A549 (cell line): ENCODE measurements at regions not wholly inside any gene's neighbourhood (a gene's known extent, or its start where the extent isn't known, plus 50 kb on each side); places are given as distances from the start of the nearest gene placed in this dataset.

ENCODE experiments used
- ATAC-seq, 2 experiments: fragments of 200-7000 bp in 1 of 2; fragments of >200 bp in 1 of 2; cut with Nextera tagmentation in 1 of 2; cut with Tn5 transposase in 1 of 2; 3 replicates each; pipeline versions ENCODE4 v1.8.0 to v1.9.1; 2018 to 2020; ENCODE audit warnings: mild to moderate bottlenecking in 1 of 2, moderate library complexity in 1 of 2
- CTCF ChIA-PET: fragments of 300-600 bp; sonication (Branson Sonifier 250); formaldehyde crosslinking; extraction: SDS; loops from one replicate; lab custom pipeline; 2021; ENCODE audit warnings: antibody characterized with exemption, inconsistent platforms; lab: Yijun Ruan, JAX
- POLR2A ChIA-PET: fragments of 350-600 bp; formaldehyde crosslinking; extraction: SDS; loops from one replicate; lab custom pipeline; 2021; ENCODE audit warnings: antibody characterized with exemption, inconsistent platforms; lab: Yijun Ruan, JAX
- DNase-seq, 2 experiments: peaks; one replicate each; pipeline versions ENCODE4 v3.0.0 to v3.0.0-alpha.2; 2011 to 2016; ENCODE audit warnings: low read depth in 1 of 2, low spot score in 1 of 2
- FAIRE-seq: peaks from 2 replicates; lab custom pipeline; 2011; peaks lifted over from hg19 to GRCh38; lab: Jason Lieb, UNC
- H3K27ac ChIP-seq, 2 experiments: fragments of >200 bp; sonication (Bioruptor Twin); formaldehyde crosslinking; 3 replicates each; pipeline ENCODE4 v1.5.1; 2016 to 2017
- H3K4me1 ChIP-seq: fragments of >200 bp; sonication (Bioruptor Twin); formaldehyde crosslinking; 3 replicates; pipeline ENCODE4 v1.6.1; 2016
- H3K4me2 ChIP-seq: fragments of >200 bp; sonication (Bioruptor Twin); formaldehyde crosslinking; 3 replicates; pipeline ENCODE4 v1.6.1; 2016
- H3K4me3 ChIP-seq: fragments of >200 bp; sonication (Bioruptor Twin); formaldehyde crosslinking; 3 replicates; pipeline ENCODE4 v1.5.1; 2016
- H3K9me3 ChIP-seq: fragments of >200 bp; sonication (Bioruptor Twin); formaldehyde crosslinking; 3 replicates; pipeline ENCODE4 v1.6.1; 2016
- ATOH8 ChIP-seq: fragments of 250-450 bp; sonication (Bioruptor Pico); IDR thresholded peaks from 2 replicates; pipeline ENCODE4 v1.5.0; 2020; ENCODE audit warnings: low read depth, mild to moderate bottlenecking, moderate library complexity
- CHD4 ChIP-seq: fragments of 200-600 bp; sonication (generic); IDR thresholded peaks from 2 replicates; pipeline ENCODE4 v1.6.1; 2016; ENCODE audit warnings: antibody characterized with exemption, mild to moderate bottlenecking, borderline replicate concordance
- CTCF ChIP-seq: fragments of >200 bp; sonication (Bioruptor Twin); formaldehyde crosslinking; IDR thresholded peaks from 3 replicates; pipeline ENCODE4 v1.5.1; 2016
- EHF ChIP-seq: fragments of 250-450 bp; sonication (Bioruptor Pico); IDR thresholded peaks from 2 replicates; pipeline ENCODE4 v1.5.0; 2020; ENCODE audit warnings: mild to moderate bottlenecking
- EHMT2 ChIP-seq: fragments of 200-600 bp; sonication (generic); IDR thresholded peaks from 2 replicates; pipeline ENCODE4 v1.6.1; 2016; ENCODE audit warnings: antibody characterized with exemption, low read depth, mild to moderate bottlenecking, moderate library complexity
- ELK1 ChIP-seq: fragments of 150-350 bp; IDR thresholded peaks from 2 replicates; pipeline ENCODE4 v1.6.1; 2014; ENCODE audit warnings: low read depth, mild to moderate bottlenecking, low read length
- HEYL ChIP-seq: fragments of 250-450 bp; sonication (Bioruptor Pico); IDR thresholded peaks from 2 replicates; pipeline ENCODE4 v1.8.0; 2021; ENCODE audit warnings: mild to moderate bottlenecking, moderate library complexity
- HOXB13 ChIP-seq: fragments of 250-450 bp; sonication (Bioruptor Pico); IDR thresholded peaks from 2 replicates; pipeline ENCODE4 v1.5.0; 2020; ENCODE audit warnings: low read depth, mild to moderate bottlenecking, moderate library complexity
- MAX ChIP-seq: IDR thresholded peaks from 2 replicates; pipeline ENCODE4 v1.6.1; 2012
- MYC ChIP-seq: IDR thresholded peaks from 2 replicates; pipeline ENCODE4 v1.6.1; 2012; ENCODE audit warnings: mild to moderate bottlenecking, inconsistent platforms, low read length, improper control_type of control experiment, borderline replicate concordance
- NPAS2 ChIP-seq: fragments of 250-450 bp; sonication (Bioruptor Pico); IDR thresholded peaks from 2 replicates; pipeline ENCODE4 v1.8.0; 2022; ENCODE audit warnings: mild to moderate bottlenecking, moderate library complexity, borderline replicate concordance
- RAD21 ChIP-seq, 2 experiments: fragments of >200 bp in 1 of 2; sonication (Bioruptor Twin) in 1 of 2; formaldehyde crosslinking in 1 of 2; IDR thresholded peaks in 1 of 2; conservative IDR thresholded peaks in 1 of 2; 2 replicates in 1 of 2; 3 replicates in 1 of 2; pipeline ENCODE4 v1.6.1; 2012 to 2018; ENCODE audit warnings: inconsistent platforms in 1 of 2
- RNF2 ChIP-seq: fragments of 200-600 bp; sonication (generic); IDR thresholded peaks from 2 replicates; pipeline ENCODE4 v1.6.1; 2016; ENCODE audit warnings: low read depth, mild to moderate bottlenecking, antibody characterized with exemption, moderate library complexity, borderline replicate concordance
- SMC3 ChIP-seq: fragments of >200 bp; sonication (Bioruptor Twin); formaldehyde crosslinking; IDR thresholded peaks from 3 replicates; pipeline ENCODE4 v1.6.1; 2018; ENCODE audit warnings: inconsistent platforms
- TP53 ChIP-seq: fragments of 250-450 bp; sonication (Bioruptor Pico); IDR thresholded peaks from 2 replicates; pipeline ENCODE4 v1.5.0; 2021; ENCODE audit warnings: mild to moderate bottlenecking, moderate library complexity
- ZFP36 ChIP-seq: fragments of 450-650 bp; IDR thresholded peaks from 2 replicates; pipeline ENCODE4 v1.6.1; 2014; ENCODE audit warnings: borderline replicate concordance; ENCODE audit not compliant: partially characterized antibody
- WGBS: methylation state at CpG from one replicate; pipeline ENCODE4 v1.1.6; 2017; ENCODE audit errors: missing lambda C conversion rate; 5-methylcytosine and 5-hydroxymethylcytosine counted together

GRCh38 chr13:27355894-27356293 is 68.5 kb upstream of the GTF3A start (continued):
- TF ChIP-seq NPAS2 (CRISPR knock-in tag) (no peak), ATOH8 (CRISPR knock-in tag) (no peak), EHMT2 (no peak), MYC (no peak)

- CTCF ChIA-PET, result interaction anchor here (0.6 to 9.0 kb wide), 19 partner anchors 9 to 639 kb away, joined by 3 to 220 read pairs (median 4); no protein-coding TSS in a partner anchor
- FAIRE-seq (no peak), ATAC-seq (no peak), DNase-seq (no peak)
- H3K9me3 ChIP-seq, result no peaks in the 10 kb centered on the region
- POLR2A ChIA-PET, result no interaction called here
- H3K4me1 ChIP-seq, result 0 out of 3 replicates have a peak, but pooled peaks cover 3% of the 10 kb centered on the region
- TF ChIP-seq SMC3 (no peak), ZFP36 (no peak), RAD21 (conservative IDR thresholded peaks at IDR 0.05 in 1 of 2, IDR thresholded peaks at IDR 0.05 in 1 of 2) (no peak), HOXB13 (CRISPR knock-in tag) (no peak), MAX (no peak), EHF (CRISPR knock-in tag) (no peak)
- no peak overlapping the region for H3K4me2 ChIP-seq
- H3K4me3 ChIP-seq, result no peak overlapping the region
- 77% methylated on average over 6 of the region's 6 CpGs for WGBS
- H3K27ac ChIP-seq, result no peak overlapping the region
Observed at GRCh38 chr13:27358420-27358819, 66.0 kb upstream of the GTF3A start.

- TF ChIP-seq CHD4 (no peak), CTCF (peak; percentile 72), RAD21 (conservative IDR thresholded peaks at IDR 0.05 in 1 of 2, IDR thresholded peaks at IDR 0.05 in 1 of 2) (peak; percentile 89 to 91), SMC3 (peak; percentile 94), ATOH8 (CRISPR knock-in tag) (no peak), HEYL (no peak)
- FAIRE-seq (no peak), ATAC-seq (peak; percentile 72 to 76; a peak in 5 of 6 replicates), DNase-seq (peak; percentile 53 to 55)
- H3K4me2 ChIP-seq, result no peak overlapping the region
- H3K4me3 ChIP-seq, result no peak overlapping the region
- CTCF ChIA-PET, result interaction anchor here (0.6 to 9.0 kb wide), 31 partner anchors 8 to 807 kb away, joined by 3 to 220 read pairs (median 4); no protein-coding TSS in a partner anchor
- 8% methylated on average over 6 of the region's 6 CpGs for WGBS
- H3K4me1 ChIP-seq, result 0 out of 3 replicates have a peak, but pooled peaks cover 3% of the 10 kb centered on the region
- H3K9me3 ChIP-seq, result no peaks in the 10 kb centered on the region
- POLR2A ChIA-PET, result no interaction called here
- H3K27ac ChIP-seq, result no peak overlapping the region
Observed at GRCh38 chr13:27359199-27359821, 65.1 kb upstream of the GTF3A start.

GRCh38 chr13:27360562-27360961 is 63.9 kb upstream of the GTF3A start:
- POLR2A ChIA-PET, result no interaction called here

More at GRCh38 chr13:27360562-27360961, 63.9 kb upstream of the GTF3A start:
- WGBS, result 30% methylated on average over 9 of the region's 9 CpGs
- Histone ChIP-seq H3K9me3 (no peaks in the 10 kb centered on the region), H3K27ac (no peak overlapping the region), H3K4me1 (0 out of 3 replicates have a peak, but pooled peaks cover 3% of the 10 kb centered on the region), H3K4me3 (no peak overlapping the region), H3K4me2 (no peak overlapping the region)
- DNase-seq, result peak in 1 of 2 experiments; percentile 11
- FAIRE-seq, result no peak
- CTCF ChIA-PET, result interaction anchor here (0.7 to 9.0 kb wide), 15 partner anchors 11 to 808 kb away, joined by 3 to 220 read pairs (median 22); no protein-coding TSS in a partner anchor
- no peak for TF ChIP-seq RNF2
- TF ChIP-seq ELK1, result no peak
- no peak for TF ChIP-seq EHMT2
- no peak for TF ChIP-seq TP53 (CRISPR knock-in tag)
- no peak for ATAC-seq
